GM23338 (cell line): ENCODE measurements at regions not wholly inside any gene's neighbourhood (a gene's known extent, or its start where the extent isn't known, plus 50 kb on each side); places are given as distances from the start of the nearest gene placed in this dataset.

Experiments
- ATAC-seq: fragments of 200-7000 bp; cut with Tn5 transposase; 3 replicates; pipeline ENCODE4 v1.9.1; 2020
- DNase-seq: peaks from one replicate; pipeline ENCODE4 v3.0.0-alpha.2; 2015; ENCODE audit warnings: low spot score
- H2AFZ ChIP-seq: fragments of 200-600 bp; sonication (generic); 2 replicates; pipeline ENCODE4 v1.8.0; 2016; ENCODE audit warnings: antibody characterized with exemption, mild to moderate bottlenecking, moderate library complexity
- H3F3A ChIP-seq: fragments of 200-600 bp; sonication (generic); replicated peaks from 2 replicates; pipeline ENCODE4 v1.8.0; 2017; ENCODE audit warnings: antibody characterized with exemption, mixed run types, low read depth
- H3K27ac ChIP-seq: fragments of 200-600 bp; sonication (generic); 2 replicates; pipeline ENCODE4 v1.6.1; 2016; ENCODE audit warnings: low read depth
- H3K27me3 ChIP-seq: fragments of 200-600 bp; sonication (generic); 2 replicates; pipeline ENCODE4 v1.8.0; 2016; ENCODE audit warnings: mild to moderate bottlenecking, mixed run types, moderate library complexity; ENCODE audit not compliant: insufficient read depth
- H3K36me3 ChIP-seq: fragments of 200-600 bp; sonication (generic); 2 replicates; pipeline ENCODE4 v1.8.0; 2016; ENCODE audit warnings: mild to moderate bottlenecking; ENCODE audit not compliant: insufficient read depth
- H3K4me1 ChIP-seq: fragments of 200-600 bp; sonication (generic); 2 replicates; pipeline ENCODE4 v1.8.0; 2016; ENCODE audit warnings: mild to moderate bottlenecking, moderate library complexity; ENCODE audit not compliant: insufficient read depth
- H3K4me2 ChIP-seq: fragments of 200-600 bp; sonication (generic); 2 replicates; pipeline ENCODE4 v1.7.1; 2017; ENCODE audit warnings: mixed run types
- H3K4me3 ChIP-seq: fragments of 200-600 bp; sonication (generic); 2 replicates; pipeline ENCODE4 v1.6.1; 2016; ENCODE audit warnings: mixed run types
- H3K79me2 ChIP-seq: fragments of 200-600 bp; sonication (generic); replicated peaks from 2 replicates; pipeline ENCODE4 v1.8.0; 2017; ENCODE audit warnings: mild to moderate bottlenecking; ENCODE audit not compliant: insufficient read depth
- H3K9me2 ChIP-seq: fragments of 200-600 bp; sonication (generic); 2 replicates; pipeline ENCODE4 v1.8.0; 2017; ENCODE audit not compliant: insufficient read depth
- H4K20me1 ChIP-seq: fragments of 200-600 bp; sonication (generic); replicated peaks from 2 replicates; pipeline ENCODE4 v1.8.0; 2017; ENCODE audit warnings: mild to moderate bottlenecking; ENCODE audit not compliant: insufficient read depth
- H3K27ac Mint-ChIP-seq: 2 replicates; pipeline ENCODE4 v1.8.0; 2020; ENCODE audit warnings: inconsistent platforms, mild to moderate bottlenecking, moderate library complexity, mixed read lengths
- H3K27me3 Mint-ChIP-seq: 3 replicates; pipeline ENCODE4 v1.8.0; 2022; ENCODE audit warnings: low read depth, mild to moderate bottlenecking, moderate library complexity, mixed read lengths, inconsistent platforms; ENCODE audit not compliant: insufficient read depth, poor library complexity
- H3K36me3 Mint-ChIP-seq: 3 replicates; pipeline ENCODE4 v1.8.0; 2021; ENCODE audit warnings: low read depth, mild to moderate bottlenecking, inconsistent platforms, moderate library complexity, mixed read lengths
- H3K4me1 Mint-ChIP-seq: 3 replicates; pipeline ENCODE4 v1.8.0; 2020; ENCODE audit warnings: mild to moderate bottlenecking, inconsistent platforms, mixed read lengths
- H3K4me3 Mint-ChIP-seq: 3 replicates; pipeline ENCODE4 v1.8.0; 2021; ENCODE audit warnings: moderate library complexity, mild to moderate bottlenecking, inconsistent platforms, mixed read lengths
- H3K9me3 Mint-ChIP-seq: 3 replicates; pipeline ENCODE4 v1.8.0; 2020; ENCODE audit warnings: moderate library complexity, mild to moderate bottlenecking, inconsistent platforms, mixed read lengths
- CREB1 ChIP-seq: fragments of 250-450 bp; sonication (Bioruptor Pico); IDR thresholded peaks from 2 replicates; pipeline ENCODE4 v1.5.0; 2020; ENCODE audit warnings: low read depth, mild to moderate bottlenecking, moderate library complexity
- CTCF ChIP-seq, 2 experiments: fragments of 200-600 bp in 1 of 2; sonication (generic) in 1 of 2; conservative IDR thresholded peaks; 2 replicates each; pipeline versions ENCODE4 v1.5.1 to v1.6.1; 2016 to 2017; ENCODE audit warnings: antibody characterized with exemption in 2 of 2, low read depth in 2 of 2, mild to moderate bottlenecking in 2 of 2, moderate library complexity in 1 of 2
- ZNF331 ChIP-seq: fragments of 250-450 bp; sonication (Bioruptor Pico); IDR thresholded peaks from 2 replicates; pipeline ENCODE4 v1.5.0; 2020; ENCODE audit warnings: low read depth, mild to moderate bottlenecking, moderate library complexity
- ZNF462 ChIP-seq: fragments of 250-450 bp; sonication (Bioruptor Pico); IDR thresholded peaks from 2 replicates; pipeline ENCODE4 v1.5.0; 2020; ENCODE audit warnings: mild to moderate bottlenecking, moderate library complexity

- peaks cover 2% of the 10 kb centered on the region for H3K27me3 Mint-ChIP-seq
- Histone ChIP-seq H3K79me2 (no peaks in the 10 kb centered on the region), H3K4me3 (no peak overlapping the region), H3K9me2 (no peaks in the 10 kb centered on the region; the same call in 1 of the 2 replicates), H3K27ac (no peak overlapping the region), H3K27me3 (no peaks in the 10 kb centered on the region), H4K20me1 (no peaks in the 10 kb centered on the region), H3F3A (no peaks in the 10 kb centered on the region), H2AFZ (no peak overlapping the region), H3K4me2 (no peak overlapping the region), H3K36me3 (no peaks in the 10 kb centered on the region), H3K4me1 (no peaks in the 10 kb centered on the region)
- H3K4me3 Mint-ChIP-seq, result no peak overlapping the region
- peaks cover 3% of the 10 kb centered on the region; the same call in 1 of the 3 replicates for H3K4me1 Mint-ChIP-seq
- H3K9me3 Mint-ChIP-seq, result no peaks in the 10 kb centered on the region; the same call in 2 of the 3 replicates
- DNase-seq, result peak; percentile 90
- H3K27ac Mint-ChIP-seq, result no peak overlapping the region
- H3K36me3 Mint-ChIP-seq, result no peaks in the 10 kb centered on the region
- TF ChIP-seq CTCF (conservative IDR thresholded peaks at IDR 0.05; ENCODE audit: low read depth in 2 of 2), result peak; percentile 90
- no peak for TF ChIP-seq ZNF331 (CRISPR knock-in tag)
- no peak for TF ChIP-seq ZNF462 (CRISPR knock-in tag)
- TF ChIP-seq CREB1 (CRISPR knock-in tag), result no peak
- peak; percentile 87 for ATAC-seq
These were observed 95.8 kb upstream of the CACUL1 start for GRCh38 chr10:118850418-118851061.
